Prostate gland (tissue), 2 donors: ENCODE measurements at regions not wholly inside any gene's neighbourhood (a gene's known extent, or its start where the extent isn't known, plus 50 kb on each side); places are given as distances from the start of the nearest gene placed in this dataset.

Experiments used
- POLR2A ChIP-seq: fragments of 450-650 bp; IDR thresholded peaks from one replicate; pipeline ENCODE4 v1.6.1; 2016; ENCODE audit warnings: antibody characterized with exemption, mild to moderate bottlenecking
- POLR2AphosphoS5 ChIP-seq: sonication (generic); formaldehyde crosslinking; IDR thresholded peaks from one replicate; pipeline ENCODE4 v1.6.1; 2017; ENCODE audit warnings: antibody characterized with exemption
- TF ChIP-seq, protein P1 (sequence below), 4 experiments: fragments of 200-600 bp in 2 of 4; fragments of 450-650 bp in 2 of 4; sonication (generic) in 2 of 4; IDR thresholded peaks; 1 replicate in 3 of 4; 2 replicates in 1 of 4; pipeline ENCODE4 v1.5.1; 2016 to 2019; ENCODE audit warnings: antibody characterized with exemption in 4 of 4, mild to moderate bottlenecking in 2 of 4, moderate library complexity in 2 of 4

DNA sequence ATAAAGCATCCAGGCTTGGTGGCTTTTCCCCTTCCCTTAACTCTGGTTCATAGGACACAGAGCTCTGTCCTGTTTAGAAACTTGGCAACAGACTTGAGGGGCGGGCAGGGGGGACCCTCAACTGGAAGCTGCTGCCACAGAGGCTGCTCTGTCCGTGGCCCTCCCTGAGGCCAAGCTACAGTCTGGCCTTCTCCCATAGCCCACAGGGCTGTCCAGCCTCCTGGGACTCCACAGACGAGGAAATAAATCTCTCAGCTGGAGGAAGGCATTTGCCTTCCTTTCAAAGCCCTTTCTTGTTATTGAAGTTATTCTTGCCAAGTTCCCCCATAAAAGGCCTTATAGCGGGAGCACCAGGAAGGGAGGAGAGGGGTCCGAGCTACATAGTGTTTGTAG, 248.8 kb upstream of the TPM1 start:
- TF ChIP-seq, protein P1, sequence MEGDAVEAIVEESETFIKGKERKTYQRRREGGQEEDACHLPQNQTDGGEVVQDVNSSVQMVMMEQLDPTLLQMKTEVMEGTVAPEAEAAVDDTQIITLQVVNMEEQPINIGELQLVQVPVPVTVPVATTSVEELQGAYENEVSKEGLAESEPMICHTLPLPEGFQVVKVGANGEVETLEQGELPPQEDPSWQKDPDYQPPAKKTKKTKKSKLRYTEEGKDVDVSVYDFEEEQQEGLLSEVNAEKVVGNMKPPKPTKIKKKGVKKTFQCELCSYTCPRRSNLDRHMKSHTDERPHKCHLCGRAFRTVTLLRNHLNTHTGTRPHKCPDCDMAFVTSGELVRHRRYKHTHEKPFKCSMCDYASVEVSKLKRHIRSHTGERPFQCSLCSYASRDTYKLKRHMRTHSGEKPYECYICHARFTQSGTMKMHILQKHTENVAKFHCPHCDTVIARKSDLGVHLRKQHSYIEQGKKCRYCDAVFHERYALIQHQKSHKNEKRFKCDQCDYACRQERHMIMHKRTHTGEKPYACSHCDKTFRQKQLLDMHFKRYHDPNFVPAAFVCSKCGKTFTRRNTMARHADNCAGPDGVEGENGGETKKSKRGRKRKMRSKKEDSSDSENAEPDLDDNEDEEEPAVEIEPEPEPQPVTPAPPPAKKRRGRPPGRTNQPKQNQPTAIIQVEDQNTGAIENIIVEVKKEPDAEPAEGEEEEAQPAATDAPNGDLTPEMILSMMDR (IDR thresholded peaks at IDR 0.05), result no peak
- TF ChIP-seq POLR2A (no peak), POLR2AphosphoS5 (no peak)
